Effector CD4-positive, alpha-beta T cell (primary cell): ENCODE measurements at regions not wholly inside any gene's neighbourhood (a gene's known extent, or its start where the extent isn't known, plus 50 kb on each side); places are given as distances from the start of the nearest gene placed in this dataset.
"Not testable (repeated sequence)": the region's sequence is repeated elsewhere in the genome, so short reads cannot be mapped to it uniquely, and the experiment has no call there.

ENCODE experiments used
- DNase-seq: peaks from one replicate; pipeline ENCODE4 v3.0.0-alpha.2; 2020

DNA sequence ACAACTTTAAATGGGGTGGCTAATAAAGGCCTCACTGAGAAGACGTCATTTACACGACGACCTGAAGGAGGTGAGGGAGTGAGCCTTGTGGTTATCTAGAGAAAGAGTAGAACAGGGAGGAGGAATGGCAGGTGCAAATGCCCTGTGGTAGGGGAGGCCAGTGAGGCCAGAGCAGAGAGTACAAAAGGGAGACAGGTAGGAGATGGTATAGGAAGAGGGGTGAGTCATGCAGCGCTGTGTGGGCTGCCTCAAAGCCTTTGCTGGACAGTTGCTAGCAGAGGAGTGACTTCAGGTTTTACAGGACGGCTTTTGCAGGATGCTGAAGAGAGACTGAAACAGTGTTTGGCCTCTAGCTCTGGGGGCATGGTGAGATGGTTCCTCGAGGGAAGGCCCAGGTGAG, 116.0 kb downstream of the IER5 start:
- no peak for DNase-seq

DNA sequence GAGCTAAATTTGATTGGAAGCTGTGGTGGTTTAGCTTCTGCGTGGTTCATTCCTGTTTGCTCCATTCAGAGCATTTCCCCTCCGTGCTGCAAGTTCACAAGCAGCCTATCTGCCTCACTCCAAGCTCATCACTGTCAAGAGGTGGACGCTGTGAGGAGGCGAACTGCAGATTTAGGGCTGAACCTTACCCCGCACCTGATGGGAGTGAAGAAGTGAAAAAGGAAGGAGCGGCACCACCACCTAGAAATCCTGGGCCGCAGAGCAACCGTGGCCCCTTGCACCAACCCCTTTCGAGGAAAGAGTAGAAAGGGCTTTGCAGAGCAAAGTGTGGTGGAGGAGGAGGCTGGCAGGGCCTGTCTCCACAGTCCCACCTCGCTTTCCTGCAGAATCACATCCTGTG, 117.4 kb downstream of the IER5 start:
- no peak for DNase-seq

DNA sequence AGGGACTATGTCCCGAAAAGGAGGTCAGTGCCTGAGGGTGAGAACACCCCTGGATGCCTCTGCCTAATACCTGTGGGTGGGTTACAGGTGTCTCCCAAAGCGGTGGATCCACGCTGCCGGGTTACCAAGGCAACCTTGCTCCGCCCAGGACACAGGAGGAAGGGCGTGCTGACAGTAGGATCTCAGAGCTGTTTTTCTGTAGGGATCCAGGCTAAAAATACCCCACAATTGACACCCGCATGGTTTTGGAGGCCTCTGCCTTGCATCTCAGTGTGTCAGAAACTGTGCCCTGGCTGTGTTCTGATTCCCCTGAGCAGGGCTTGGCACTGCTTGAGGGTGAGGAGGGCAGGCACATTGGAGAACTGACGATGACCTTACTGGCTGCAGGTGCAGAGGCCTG, 118.0 kb downstream of the IER5 start:
- DNase-seq = no peak

DNA sequence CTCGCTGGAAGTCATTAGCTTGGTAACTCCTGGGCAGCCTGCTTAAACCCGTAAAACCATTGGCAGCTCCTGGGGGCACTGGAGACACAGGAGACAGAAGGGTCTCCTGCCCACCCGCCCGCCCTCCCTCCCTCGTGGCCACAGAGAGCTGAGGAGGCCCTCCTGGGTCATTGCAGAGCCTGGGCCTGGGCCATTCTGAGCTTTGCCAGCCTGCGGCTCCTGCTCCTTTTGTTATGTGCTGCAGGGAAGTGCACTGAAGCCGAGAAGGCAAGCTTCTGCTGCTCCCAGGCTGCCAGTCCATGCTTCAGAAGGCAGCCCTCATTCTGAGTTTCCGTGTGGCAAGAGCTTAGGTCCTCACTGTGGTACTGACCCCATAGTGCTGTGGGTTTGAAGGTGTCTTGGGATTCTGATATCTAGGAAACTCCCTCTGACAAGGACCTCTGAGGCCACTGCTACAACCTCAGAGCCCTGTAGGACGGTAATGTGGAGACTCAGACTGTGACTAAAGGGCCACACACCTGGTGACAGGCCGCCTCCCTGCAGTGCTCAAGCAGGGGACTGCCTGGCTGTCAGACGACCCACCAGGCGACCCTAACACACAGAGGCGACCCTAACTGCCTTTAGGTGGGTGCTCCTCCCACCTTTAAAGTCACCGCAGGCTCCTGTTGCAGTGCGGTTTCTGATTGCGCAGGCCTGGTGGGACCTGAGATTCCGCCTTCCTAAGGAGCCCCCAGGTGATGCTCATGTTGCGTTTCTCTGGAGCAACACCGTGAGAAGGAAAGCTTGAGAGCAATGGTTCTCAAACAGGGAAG, 118.7 kb downstream of the IER5 start:
- DNase-seq = no peak

DNA sequence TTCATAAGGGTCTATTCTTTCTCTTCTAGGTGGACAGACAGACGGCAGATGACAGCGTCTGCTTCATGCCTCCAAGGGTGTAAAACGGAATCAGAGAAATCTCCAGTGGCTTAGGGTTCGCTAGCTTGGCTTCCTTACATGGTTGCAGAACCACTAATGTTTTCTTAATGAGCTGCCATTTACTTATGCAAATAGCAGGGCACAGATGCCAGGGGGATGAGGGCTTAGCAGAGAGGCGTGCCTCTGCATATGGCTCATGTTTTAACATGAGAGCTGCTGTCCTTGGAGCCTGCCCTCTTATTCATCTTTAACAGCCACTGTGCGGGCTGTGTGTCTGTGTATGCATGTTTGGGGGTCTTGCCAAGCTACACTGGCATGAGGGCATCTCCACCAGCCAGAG, 119.6 kb downstream of the IER5 start:
- DNase-seq = no peak

DNA sequence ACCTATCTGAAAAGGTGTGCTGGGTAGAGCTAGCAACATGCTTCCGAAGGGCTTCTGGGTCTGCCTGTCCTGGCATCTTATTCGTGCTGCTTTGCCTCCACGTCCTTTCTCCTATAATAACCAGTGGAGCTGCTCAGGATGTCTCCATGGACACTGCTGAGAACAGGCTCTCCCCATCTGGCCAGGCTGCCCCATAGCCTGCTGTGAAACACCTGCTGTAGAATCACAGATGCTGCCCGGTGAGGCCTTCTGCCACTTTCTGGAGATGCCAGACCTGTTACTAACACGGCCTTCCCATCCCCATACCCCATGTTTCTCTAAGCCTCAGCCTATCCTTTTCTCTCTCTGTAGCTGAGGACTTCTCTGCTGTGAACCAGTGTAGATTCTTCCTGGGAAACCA, 120.5 kb downstream of the IER5 start:
- DNase-seq = no peak

DNA sequence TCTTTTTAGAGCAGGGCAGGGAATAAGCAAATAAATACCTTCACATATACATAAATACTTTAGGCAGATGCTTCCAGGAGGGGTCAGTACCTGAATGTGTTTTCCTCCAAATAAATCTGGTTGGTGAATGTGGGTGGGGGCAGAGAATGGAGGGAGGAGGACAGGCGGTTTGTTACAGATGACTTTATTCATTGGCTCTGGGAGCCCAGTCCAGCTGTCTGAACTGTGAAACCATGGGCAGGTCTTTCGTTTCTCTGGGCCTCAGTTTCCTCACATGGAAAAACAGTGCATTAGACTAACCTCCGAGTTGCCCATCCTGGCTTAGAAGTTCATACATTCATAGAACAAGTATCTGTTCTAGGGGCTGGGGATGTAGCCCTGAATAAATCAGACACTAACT, 124.6 kb downstream of the IER5 start:
- DNase-seq = no peak

DNA sequence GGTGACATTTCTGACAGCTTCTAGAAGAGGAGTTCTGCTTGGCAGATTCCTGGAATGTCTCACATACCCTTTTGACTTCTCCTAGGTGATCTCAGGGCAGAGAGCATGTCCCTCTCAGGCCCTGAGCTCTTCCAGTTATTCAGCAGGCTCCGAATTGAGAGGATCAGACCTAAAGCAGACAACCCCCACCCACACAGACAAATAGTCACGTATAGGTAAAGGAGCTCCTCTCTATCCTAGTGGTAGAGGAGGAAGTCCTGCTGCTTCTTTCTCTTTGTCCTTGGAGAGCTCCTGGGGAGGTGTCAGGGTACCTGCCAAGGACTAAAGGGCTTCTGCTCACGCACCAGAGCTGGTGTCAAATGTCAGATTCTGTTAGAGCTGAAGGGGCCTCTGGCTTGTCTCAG, 128.1 kb downstream of the IER5 start:
- no peak for DNase-seq

DNA sequence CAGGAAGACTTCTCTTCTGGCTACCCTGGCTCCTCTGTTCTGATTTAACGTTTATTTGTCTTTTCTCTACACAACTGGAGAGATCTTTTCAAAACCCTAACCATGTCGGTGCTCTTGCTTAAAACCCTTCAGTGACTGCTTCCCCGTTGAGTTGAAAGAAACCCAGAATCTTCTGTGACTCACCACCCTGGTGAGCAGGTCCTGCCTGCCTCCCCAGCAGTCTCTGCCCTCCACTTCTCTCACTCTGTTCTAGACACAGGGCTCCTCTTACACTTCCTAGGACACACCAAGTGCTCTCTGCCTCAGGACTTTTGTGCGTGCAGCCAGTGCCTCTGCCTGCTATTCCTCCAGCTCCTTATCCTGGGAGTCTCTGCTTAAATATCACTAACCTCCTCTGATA, 131.4 kb downstream of the IER5 start:
- DNase-seq = no peak

DNA sequence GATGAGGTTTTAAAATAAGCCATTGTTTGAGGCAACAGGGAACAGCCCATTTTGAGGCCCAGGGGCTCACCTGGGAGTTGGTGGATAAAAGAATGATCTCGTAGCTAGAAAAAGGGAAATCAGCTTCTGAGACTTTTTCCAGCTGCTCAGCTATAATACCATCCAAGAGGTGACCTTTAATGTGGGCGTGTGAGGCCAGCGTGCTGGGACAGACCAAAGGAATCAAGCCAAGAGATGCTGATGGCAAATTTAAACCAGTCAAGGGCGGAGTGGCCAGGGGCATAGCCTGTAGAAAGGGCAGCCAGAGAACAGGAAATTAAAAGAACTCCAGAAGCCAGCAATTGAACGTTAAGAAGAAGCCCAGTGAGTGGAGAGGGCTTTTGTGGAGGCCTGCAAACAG, 132.6 kb downstream of the IER5 start:
- DNase-seq = no peak

DNA sequence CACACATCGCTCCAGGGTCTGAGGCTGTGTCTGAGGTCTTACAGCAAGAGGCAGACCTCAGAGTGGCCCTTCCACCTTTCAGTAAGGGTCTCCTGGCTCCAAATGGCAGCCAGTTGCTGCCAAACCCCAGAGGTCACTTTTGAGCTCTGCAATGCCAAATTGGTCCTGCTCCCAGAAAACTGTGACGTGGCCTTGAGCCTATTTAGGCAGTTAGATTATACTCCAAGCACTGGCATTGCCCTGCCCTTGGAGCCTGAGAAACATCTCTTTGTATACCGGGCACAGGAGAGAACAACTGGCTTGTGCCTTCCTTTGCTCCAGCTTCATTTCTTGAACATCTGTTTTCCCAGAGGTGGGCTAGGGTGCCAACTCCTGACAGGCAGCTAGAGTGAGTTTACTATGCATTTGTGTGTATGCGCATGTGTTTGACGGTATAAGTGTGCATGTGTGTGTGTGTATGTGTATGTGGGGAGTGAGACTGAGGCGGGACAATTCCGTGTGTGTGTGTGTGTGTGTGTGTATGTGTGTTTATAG, 134.5 kb downstream of the IER5 start:
- DNase-seq = no peak

DNA sequence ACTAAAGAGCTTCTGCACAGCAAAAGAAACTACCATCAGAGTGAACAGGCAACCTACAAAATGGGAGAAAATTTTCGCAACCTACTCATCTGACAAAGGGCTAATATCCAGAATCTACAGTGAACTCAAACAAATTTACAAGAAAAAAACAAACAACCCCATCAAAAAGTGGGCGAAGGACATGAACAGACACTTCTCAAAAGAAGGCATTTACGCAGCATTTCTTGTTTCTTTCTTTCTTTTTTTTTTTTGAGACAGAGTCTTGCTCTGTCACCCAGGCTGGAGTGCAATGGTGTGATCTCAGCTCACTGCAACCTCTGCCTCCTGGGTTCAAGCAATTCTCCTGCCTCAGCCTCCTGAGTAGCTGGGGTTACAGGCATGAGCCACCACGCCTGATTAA, 138.2 kb downstream of the IER5 start:
- not testable (repeated sequence) for DNase-seq

DNA sequence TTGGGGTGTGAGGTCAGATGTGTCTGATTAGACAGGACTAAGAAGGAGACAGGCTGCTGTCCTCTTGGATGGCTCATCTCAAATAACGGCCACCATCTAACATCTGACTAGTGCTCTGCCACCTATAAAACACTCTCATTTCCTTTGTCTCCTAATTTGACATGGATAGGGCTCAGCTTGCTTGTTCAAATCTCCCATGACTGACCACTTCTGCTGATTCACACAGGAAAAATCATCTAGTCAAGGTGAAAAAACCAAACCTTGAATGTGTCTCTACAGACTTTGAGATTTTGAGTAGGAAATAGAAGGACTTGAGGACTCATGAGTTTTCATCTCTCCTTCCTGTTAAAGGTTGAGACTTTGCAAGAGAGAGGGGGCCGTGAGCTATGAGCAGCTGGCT, 150.6 kb downstream of the IER5 start:
- no peak for DNase-seq

DNA sequence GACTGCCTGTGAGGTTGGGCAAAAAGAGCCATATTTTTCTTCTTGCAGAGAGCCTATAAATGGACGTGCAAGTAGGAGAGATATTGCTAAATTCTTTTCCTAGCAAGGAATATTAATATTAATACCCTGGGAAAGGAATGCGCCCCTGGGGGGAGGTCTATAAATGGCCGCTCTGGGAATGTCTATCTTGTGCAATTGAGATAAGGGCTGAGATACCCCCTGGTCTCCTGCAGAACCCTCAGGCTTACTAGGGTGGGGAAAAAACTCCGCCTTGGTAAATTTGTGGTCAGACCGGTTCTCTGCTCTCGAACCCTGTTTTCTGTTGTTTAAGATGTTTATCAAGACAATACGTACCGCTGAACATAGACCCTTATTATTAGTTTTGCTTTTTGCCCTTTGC, 157.8 kb downstream of the IER5 start:
- not testable (repeated sequence) for DNase-seq

DNA sequence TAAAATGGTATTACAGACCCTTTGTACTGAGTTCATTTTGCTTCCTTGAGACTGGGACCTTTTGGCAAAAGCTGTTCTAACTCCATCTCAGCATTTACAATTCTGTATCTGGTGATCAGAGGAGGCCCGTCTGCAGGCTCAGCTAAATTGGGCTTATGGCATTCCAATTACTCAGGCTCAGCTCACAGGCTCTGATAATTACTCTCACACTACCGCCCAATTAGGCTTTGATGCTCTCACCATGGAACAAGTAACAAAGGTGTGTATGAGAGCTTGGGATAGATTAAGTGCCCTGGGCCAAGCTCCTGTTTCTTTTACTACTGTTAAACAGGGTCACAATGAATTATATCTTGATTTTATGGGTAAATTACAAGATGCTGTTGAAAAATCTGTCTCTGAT, 159.9 kb downstream of the IER5 start:
- not testable (repeated sequence) for DNase-seq

DNA sequence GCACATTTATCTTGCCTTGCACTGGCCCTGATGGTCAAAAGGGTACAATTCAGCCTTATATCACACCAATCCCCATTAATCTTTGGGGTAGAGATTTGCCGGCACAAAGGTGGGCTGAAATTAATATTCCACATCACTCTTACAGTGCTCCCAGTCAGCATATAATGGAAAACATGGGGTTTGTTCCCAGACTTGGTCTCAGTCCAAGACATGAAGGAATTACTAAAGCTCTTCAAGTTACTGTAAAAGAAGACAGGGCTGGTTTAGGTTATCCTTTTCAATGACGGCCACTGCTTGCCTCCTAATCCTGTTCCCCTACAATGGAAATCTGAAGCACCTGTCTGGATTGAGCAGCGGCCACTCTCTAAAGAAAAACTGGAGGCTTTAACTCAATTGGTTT, 160.7 kb downstream of the IER5 start:
- no peak for DNase-seq

DNA sequence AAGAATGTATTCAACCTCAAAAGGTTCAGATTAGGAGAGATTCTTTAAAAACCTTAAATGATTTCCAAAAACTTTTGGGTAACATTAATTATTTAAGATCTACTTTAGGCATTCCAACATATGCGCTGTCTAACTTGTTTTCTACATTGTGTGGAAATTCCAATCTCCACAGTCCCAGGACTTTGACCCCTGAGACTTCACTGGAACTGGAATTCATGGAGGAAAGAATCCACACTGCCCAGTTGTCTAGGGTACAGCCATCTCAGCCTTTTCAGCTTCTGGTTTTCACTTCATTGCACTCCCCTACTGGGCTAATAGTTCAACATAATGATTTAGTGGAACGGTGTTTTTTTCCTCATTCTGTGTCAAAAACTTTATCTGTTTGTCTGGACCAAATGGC, 161.5 kb downstream of the IER5 start:
- DNase-seq = no peak

DNA sequence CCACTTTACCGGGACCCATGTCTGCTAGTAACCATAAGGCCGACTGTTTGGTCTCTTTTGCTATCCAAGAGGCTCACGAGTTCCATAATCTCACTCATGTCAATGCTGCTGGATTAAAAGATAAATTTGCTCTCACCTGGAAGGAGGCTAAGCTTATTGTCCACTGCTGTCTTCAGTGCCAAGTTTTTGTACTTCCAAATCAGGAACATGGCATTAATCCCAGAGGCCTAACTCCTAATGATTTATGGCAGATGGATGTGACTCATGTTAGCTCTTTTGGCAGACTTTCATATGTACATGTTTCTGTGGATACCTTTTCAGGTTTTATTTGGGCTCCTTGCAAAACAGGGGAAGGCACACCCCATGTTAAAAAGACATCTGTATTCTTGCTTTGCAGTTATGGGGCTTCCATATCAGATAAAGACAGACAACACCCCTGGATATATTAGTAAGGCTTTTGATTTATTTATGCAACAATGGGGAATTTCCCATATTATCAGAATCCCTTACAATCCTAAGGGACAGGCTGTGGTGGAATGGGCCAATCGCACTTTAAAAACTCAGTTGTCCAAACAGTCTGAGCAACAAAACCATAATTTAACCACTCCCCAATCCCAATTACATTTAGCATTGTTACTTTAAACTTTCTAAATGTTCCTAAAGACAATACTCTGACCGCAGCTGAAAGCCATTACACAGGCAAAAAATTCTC, 162.7 kb downstream of the IER5 start:
- no peak for DNase-seq

DNA sequence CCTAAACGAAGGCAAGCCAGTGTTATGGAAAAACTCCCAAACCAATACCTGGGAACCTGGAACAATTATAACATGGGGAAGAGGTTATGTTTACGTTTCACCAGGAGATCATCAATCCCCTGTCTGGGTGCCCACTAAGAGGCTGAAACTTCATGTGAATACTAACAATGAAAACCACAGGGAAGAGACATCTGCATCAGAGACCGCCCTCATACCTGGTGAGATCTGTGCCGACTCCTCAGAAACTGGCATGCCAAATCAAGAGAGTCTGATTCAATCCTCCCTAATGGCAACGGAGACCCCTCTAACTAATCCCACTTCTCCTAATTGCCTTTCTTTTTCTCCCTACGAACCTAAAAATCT, 163.2 kb downstream of the IER5 start:
- no peak for DNase-seq

DNA sequence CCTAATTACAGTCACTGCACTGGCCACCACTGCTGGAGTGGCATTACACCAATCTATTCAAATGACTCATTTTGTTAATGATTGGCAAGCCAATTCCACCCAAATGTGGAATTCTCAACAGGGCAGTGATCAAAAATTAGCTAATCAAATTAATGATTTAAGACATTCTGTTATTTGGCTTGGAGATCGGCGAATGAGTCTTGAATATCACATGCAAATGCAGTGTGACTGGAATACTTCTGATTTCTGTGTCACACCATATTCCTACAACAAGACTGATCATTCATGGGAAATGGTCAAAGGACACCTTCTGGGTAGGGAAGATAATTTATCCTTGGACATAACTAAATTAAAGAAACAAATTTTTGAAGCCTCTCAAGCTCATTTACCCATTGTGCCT, 165.1 kb downstream of the IER5 start:
- DNase-seq = not testable (repeated sequence)

DNA sequence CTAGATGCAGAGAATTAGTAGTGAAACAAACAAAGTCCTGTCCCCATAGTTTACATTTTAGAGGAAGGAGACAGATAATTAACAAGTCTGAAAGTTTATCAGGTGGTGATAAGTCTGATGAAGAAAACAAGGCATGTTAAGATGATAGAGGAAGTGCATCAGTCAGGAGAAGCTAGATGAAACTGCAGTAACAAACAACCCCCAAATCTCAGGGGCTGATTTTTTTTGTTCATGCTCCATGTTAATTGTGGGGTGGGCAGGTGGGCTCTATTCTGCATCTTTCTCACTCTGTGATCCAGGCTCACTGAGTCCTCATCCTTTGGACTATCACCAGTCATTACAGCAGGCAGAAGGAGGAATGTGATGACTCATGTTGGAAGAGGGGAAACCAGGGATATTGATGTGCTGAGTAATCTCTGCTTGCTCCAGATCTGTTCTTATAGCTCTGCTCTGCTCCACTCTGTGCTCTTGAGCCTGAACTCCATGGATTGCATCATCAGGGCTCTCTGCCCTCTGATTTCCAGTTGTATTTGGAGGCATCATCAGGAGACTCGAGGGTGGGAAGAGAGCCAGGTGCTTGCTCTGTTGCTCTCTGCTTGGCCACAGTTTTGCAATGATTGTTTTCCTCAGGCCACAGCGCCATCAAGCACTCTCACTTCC, 166.9 kb downstream of the IER5 start:
- no peak for DNase-seq

DNA sequence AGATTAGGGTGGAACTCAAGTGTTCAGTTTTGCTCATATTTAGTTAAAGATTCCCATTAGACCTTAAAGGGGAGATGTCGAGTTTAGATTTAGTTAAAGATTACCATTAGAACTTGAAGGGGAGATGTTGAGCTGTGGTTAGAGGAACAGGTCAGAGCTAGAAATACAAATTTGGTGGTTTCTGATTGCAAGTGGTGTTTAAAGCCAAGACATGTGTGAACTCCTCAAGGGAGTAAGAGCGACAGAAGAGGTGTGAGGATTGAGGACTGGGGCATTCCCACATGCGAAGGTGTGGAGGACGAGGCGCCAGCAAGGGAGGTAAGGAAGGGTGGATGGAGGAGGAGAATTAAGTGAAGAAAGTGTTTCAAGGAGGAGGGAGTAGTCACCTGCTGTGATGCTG, 168.6 kb downstream of the IER5 start:
- no peak for DNase-seq

DNA sequence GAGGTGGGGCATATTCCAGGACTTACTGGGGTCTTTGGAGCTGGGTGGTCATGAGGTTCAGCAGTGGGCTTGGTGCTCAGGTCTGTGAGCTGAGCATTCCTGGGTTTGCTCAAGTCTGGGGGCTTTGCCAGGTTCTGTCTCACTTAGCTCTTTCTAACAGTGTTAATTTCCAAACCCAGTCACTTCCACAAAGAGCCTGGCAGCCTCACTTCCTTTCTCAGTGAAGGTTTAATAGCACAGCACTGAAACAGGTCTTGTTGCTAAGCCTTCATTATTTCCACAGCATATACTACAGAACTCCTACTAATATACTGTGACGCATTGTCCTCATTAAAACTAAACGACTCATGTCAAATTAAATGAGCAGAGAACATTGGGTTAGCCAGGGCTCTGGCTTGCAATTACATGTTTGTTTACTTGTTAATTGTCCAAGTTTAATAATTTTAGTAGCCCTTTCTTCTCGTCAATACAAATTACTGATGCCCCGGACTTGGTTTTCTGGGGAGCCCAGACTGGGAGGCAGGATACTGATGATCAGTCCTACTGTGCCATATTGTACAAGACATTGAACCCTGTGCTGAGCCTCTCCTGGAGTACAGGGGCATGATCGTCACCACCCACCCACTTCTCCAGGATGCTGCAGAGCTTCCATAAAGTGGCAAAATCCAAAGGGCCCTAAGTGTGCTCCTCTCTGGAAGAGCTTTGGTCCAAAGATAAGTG, 170.7 kb downstream of the IER5 start:
- DNase-seq = no peak
